ENCODE measurements at regions not wholly inside any gene's neighbourhood (a gene's known extent, or its start where the extent isn't known, plus 50 kb on each side); places are given as distances from the start of the nearest gene placed in this dataset.

DNA sequence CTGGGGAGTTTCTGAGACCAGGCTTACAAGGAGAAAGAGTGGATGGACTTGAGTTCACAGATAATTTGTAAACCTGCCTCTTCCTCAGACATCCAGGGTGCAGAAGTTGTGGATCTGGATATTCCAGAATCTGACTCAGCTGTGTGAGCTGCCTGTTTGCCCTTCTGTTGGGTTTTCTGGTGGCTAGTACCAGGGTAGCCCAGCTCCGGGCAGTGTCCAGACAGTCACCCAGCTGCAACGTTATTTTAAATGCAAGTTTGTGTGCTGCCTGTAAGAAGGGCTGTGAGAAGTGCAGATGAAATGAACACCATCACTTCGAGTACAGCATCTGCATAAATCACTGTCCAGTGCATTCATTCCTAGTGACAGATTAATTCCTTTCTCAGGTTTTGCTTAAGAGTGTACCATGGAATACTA lies 1053.0 kb downstream of the TUSC7 start:
- TF ChIP-seq, protein P1, sequence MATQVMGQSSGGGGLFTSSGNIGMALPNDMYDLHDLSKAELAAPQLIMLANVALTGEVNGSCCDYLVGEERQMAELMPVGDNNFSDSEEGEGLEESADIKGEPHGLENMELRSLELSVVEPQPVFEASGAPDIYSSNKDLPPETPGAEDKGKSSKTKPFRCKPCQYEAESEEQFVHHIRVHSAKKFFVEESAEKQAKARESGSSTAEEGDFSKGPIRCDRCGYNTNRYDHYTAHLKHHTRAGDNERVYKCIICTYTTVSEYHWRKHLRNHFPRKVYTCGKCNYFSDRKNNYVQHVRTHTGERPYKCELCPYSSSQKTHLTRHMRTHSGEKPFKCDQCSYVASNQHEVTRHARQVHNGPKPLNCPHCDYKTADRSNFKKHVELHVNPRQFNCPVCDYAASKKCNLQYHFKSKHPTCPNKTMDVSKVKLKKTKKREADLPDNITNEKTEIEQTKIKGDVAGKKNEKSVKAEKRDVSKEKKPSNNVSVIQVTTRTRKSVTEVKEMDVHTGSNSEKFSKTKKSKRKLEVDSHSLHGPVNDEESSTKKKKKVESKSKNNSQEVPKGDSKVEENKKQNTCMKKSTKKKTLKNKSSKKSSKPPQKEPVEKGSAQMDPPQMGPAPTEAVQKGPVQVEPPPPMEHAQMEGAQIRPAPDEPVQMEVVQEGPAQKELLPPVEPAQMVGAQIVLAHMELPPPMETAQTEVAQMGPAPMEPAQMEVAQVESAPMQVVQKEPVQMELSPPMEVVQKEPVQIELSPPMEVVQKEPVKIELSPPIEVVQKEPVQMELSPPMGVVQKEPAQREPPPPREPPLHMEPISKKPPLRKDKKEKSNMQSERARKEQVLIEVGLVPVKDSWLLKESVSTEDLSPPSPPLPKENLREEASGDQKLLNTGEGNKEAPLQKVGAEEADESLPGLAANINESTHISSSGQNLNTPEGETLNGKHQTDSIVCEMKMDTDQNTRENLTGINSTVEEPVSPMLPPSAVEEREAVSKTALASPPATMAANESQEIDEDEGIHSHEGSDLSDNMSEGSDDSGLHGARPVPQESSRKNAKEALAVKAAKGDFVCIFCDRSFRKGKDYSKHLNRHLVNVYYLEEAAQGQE (IDR thresholded peaks at IDR 0.05; ENCODE audit: insufficient read depth in 1 of 2, low read depth in 2 of 2, low read length in 2 of 2), result no peak
- TF ChIP-seq SIN3A (IDR thresholded peaks at IDR 0.05; ENCODE audit: borderline replicate concordance, insufficient read depth, low read length) (no peak), POLR2AphosphoS5 (IDR thresholded peaks at IDR 0.05; ENCODE audit: low read depth, low read length) (no peak), TAF1 (IDR thresholded peaks at IDR 0.05; ENCODE audit: borderline replicate concordance, insufficient read depth, low read length) (no peak), FOXP2 (optimal IDR thresholded peaks at IDR 0.05; ENCODE audit: borderline replicate concordance, extremely low read depth, extremely low read length, insufficient read depth) (no peak)

DNA sequence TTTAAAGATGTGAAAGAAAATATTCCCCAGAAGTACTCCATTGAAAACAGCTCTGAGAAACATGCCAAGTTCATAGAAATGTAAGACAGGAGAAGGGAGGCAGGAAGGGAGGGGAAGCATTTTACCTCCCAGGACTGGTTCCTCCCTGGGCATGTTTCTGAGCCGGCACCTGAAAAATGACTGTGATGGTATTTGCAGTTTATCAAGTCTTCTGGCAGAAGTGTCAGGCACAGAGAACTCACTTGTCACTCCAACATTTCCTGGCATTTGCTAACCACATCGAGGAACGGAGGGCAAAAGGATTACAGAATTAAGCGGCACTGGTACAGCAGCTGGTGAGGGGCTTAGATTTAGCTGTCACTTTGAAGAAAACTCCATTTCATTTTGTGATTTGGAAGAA lies 1054.0 kb downstream of the TUSC7 start:
- TF ChIP-seq TAF1 (IDR thresholded peaks at IDR 0.05; ENCODE audit: borderline replicate concordance, insufficient read depth, low read length), result no peak
- TF ChIP-seq, protein P1 (IDR thresholded peaks at IDR 0.05; ENCODE audit: insufficient read depth in 1 of 2, low read depth in 2 of 2, low read length in 2 of 2), result no peak
- TF ChIP-seq POLR2AphosphoS5 (IDR thresholded peaks at IDR 0.05; ENCODE audit: low read depth, low read length), result no peak
- no peak for TF ChIP-seq SIN3A (IDR thresholded peaks at IDR 0.05; ENCODE audit: borderline replicate concordance, insufficient read depth, low read length)
- TF ChIP-seq FOXP2 (optimal IDR thresholded peaks at IDR 0.05; ENCODE audit: borderline replicate concordance, extremely low read depth, extremely low read length, insufficient read depth), result no peak

DNA sequence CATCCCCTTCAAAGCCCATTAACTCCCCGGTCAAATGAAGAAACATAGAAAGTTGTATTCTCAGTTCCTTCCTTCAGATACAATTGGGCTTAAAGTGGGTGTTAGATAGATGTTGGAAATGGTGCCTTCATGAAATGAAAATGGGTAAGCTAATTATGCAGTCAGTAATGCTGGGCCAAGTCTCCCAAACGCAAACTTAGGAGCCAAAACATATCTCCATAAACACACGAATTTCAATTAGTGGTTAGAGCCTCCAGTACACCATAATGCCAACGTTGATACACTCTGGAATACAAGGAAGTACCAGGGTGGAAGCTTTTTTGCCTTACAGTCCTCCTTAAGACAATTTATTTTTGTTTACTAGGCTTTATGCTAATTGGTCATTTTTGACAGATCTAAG lies 1059.0 kb downstream of the TUSC7 start:
- TF ChIP-seq SIN3A (IDR thresholded peaks at IDR 0.05; ENCODE audit: borderline replicate concordance, insufficient read depth, low read length), result no peak
- no peak for TF ChIP-seq POLR2AphosphoS5 (IDR thresholded peaks at IDR 0.05; ENCODE audit: low read depth, low read length)
- TF ChIP-seq FOXP2 (optimal IDR thresholded peaks at IDR 0.05; ENCODE audit: borderline replicate concordance, extremely low read depth, extremely low read length, insufficient read depth), result no peak
- TF ChIP-seq TAF1 (IDR thresholded peaks at IDR 0.05; ENCODE audit: borderline replicate concordance, insufficient read depth, low read length), result no peak
- TF ChIP-seq, protein P1 (IDR thresholded peaks at IDR 0.05; ENCODE audit: insufficient read depth in 1 of 2, low read depth in 2 of 2, low read length in 2 of 2), result no peak

- no peak for TF ChIP-seq SIN3A (IDR thresholded peaks at IDR 0.05; ENCODE audit: borderline replicate concordance, insufficient read depth, low read length)
- no peak for TF ChIP-seq POLR2AphosphoS5 (IDR thresholded peaks at IDR 0.05; ENCODE audit: low read depth, low read length)
- TF ChIP-seq FOXP2 (optimal IDR thresholded peaks at IDR 0.05; ENCODE audit: borderline replicate concordance, extremely low read depth, extremely low read length, insufficient read depth), result no peak
- TF ChIP-seq, protein P1 (IDR thresholded peaks at IDR 0.05; ENCODE audit: insufficient read depth in 1 of 2, low read depth in 2 of 2, low read length in 2 of 2), result no peak
- no peak for TF ChIP-seq TAF1 (IDR thresholded peaks at IDR 0.05; ENCODE audit: borderline replicate concordance, insufficient read depth, low read length)
Observed at GRCh38 chr3:117774130-117774529, 1064.6 kb downstream of the TUSC7 start.

GRCh38 chr3:117786349-117786748 lies 1076.8 kb downstream of the TUSC7 start:
- no peak for TF ChIP-seq POLR2AphosphoS5 (IDR thresholded peaks at IDR 0.05; ENCODE audit: low read depth, low read length)
- TF ChIP-seq, protein P1 (IDR thresholded peaks at IDR 0.05; ENCODE audit: insufficient read depth in 1 of 2, low read depth in 2 of 2, low read length in 2 of 2), result no peak
- TF ChIP-seq SIN3A (IDR thresholded peaks at IDR 0.05; ENCODE audit: borderline replicate concordance, insufficient read depth, low read length), result no peak
- no peak for TF ChIP-seq TAF1 (IDR thresholded peaks at IDR 0.05; ENCODE audit: borderline replicate concordance, insufficient read depth, low read length)
- TF ChIP-seq FOXP2 (optimal IDR thresholded peaks at IDR 0.05; ENCODE audit: borderline replicate concordance, extremely low read depth, extremely low read length, insufficient read depth), result no peak

All from PFSK-1 (cell line).